ENCODE measurements at regions not wholly inside any gene's neighbourhood (a gene's known extent, or its start where the extent isn't known, plus 50 kb on each side); places are given as distances from the start of the nearest gene placed in this dataset.

GRCh38 chr16:11448796-11449416 is 103.6 kb downstream of the RMI2 start:
- TF ChIP-seq CTCF (IDR thresholded peaks at IDR 0.05; ENCODE audit: extremely low read depth in 1 of 2, insufficient read depth in 1 of 2, low read depth in 1 of 2, low read length in 2 of 2) (no peak), EZH2 (IDR thresholded peaks at IDR 0.05; ENCODE audit: borderline replicate concordance, low read depth, low read length, severe bottlenecking) (no peak), POLR2A (IDR thresholded peaks at IDR 0.05; ENCODE audit: low read depth, low read length) (no peak), GATA2 (IDR thresholded peaks at IDR 0.05; ENCODE audit: insufficient read depth, insufficient read length, low read depth, low read length) (no peak), MYC (IDR thresholded peaks at IDR 0.05; ENCODE audit: low read depth, low read length) (no peak), MAX (IDR thresholded peaks at IDR 0.05; ENCODE audit: insufficient read depth, insufficient read length) (no peak), POLR2AphosphoS5 (IDR thresholded peaks at IDR 0.05; ENCODE audit: insufficient read depth, low read depth, low read length) (no peak)
